ENCODE measurements at regions not wholly inside any gene's neighbourhood (a gene's known extent, or its start where the extent isn't known, plus 50 kb on each side); places are given as distances from the start of the nearest gene placed in this dataset.
"Not testable (repeated sequence)": the region's sequence is repeated elsewhere in the genome, so short reads cannot be mapped to it uniquely, and the experiment has no call there.

- no peak for DNase-seq (ENCODE audit: low read depth in 3 of 3)
Observed at GRCh38 chr2:163187119-163187518, 348.6 kb upstream of the KCNH7 start.

GRCh38 chr2:163185160-163185559, 346.6 kb upstream of the KCNH7 start:
- no peak for DNase-seq (ENCODE audit: low read depth in 3 of 3)

GRCh38 chr2:163182764-163183354, 344.3 kb upstream of the KCNH7 start:
- DNase-seq (ENCODE audit: low read depth in 3 of 3): no peak

DNA sequence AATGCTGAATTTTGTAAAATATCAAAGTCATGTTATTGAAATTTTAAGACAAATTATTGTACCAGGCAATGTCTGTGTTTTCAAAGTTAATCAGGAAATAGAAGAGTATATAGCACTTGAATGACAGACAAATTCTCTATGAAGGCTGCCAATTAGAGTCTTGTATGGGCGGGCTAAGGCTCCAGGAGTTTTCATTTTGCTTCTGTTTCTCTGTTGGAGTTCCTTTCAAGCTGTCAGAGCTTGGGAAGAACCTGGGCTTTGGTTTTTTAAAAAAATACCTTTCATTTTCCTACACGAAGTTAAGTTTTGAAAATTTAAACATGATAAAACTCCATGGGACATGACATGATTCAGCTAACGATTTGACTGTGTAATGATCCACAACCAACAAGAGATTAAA, 339.0 kb upstream of the KCNH7 start:
- DNase-seq (ENCODE audit: low read depth in 3 of 3): no peak

- no peak for DNase-seq (ENCODE audit: low read depth in 3 of 3)
Observed at GRCh38 chr2:163175294-163175693, 336.7 kb upstream of the KCNH7 start.

DNA sequence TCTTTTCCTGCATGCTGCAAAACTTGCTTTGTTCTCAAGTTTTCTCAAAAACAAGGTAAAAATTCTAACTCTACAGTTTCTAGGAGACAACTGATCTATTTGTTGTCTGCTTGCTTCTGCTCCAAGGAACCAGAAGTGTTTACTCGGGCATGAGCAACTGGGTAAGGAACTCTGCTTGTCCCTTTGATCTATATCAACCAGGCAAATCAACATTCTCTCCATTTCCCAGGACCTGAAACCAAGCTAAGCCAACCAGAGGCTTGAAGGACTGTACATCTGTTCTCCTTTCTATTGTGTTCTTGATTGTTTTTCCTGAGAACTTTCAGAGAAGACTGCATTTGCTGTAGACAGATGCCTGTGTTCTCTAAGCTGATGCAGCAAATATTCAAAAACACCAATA, 335.0 kb upstream of the KCNH7 start:
- DNase-seq (ENCODE audit: low read depth in 3 of 3): no peak

GRCh38 chr2:163171786-163172530, 333.4 kb upstream of the KCNH7 start:
- DNase-seq (ENCODE audit: low read depth in 3 of 3): no peak

DNA sequence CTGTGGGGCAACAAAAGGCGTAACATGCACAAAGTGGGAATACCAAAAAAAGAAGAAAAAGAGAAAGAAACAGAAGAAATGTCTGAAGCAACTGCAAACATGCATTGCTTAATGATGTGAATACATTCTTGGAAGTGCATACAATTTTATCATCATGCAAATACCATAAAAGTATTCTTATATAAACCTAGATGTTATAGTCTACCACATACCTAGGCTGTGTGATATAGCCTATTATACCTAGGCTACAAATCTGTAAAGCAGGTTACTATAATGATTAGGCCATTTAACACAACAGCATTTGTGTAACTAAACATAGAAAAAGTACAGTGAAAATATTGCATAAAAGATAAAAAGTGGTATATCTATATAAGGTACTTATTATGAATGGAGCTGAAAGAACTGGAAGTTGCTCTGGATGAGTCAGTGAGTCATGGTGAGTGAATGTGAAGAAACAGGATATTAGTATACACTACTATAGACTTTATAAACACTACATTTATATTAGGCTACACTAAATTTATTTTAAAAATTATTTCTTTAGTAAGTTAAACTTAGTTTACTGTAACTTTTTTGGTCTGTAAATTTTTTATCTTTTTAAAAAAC, 319.4 kb upstream of the KCNH7 start:
- DNase-seq (ENCODE audit: low read depth in 3 of 3): no peak

DNA sequence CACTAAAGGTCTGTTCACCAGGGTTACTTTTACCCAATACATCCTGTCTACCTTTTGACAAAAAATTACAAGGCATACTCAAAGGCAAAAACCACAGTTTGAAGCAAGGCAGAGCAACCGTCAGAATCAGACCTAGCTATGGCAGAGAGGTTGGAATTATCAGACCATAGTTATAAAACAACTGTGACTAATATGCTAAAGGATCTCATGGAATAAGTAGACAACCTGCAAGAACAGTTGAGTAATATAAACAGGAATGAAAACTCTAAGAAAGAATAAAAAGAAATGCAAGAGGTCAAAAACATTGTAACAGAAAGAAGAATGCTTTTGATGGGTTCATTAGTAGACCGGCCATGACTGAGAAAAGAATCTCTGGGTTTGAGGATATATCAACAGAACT, 318.8 kb upstream of the KCNH7 start:
- no peak for DNase-seq (ENCODE audit: low read depth in 3 of 3)

GRCh38 chr2:163155925-163156324, 317.4 kb upstream of the KCNH7 start:
- no peak for DNase-seq (ENCODE audit: low read depth in 3 of 3)

GRCh38 chr2:163155279-163155883, 316.8 kb upstream of the KCNH7 start:
- DNase-seq (ENCODE audit: low read depth in 3 of 3): no peak

GRCh38 chr2:163142618-163143017, 304.1 kb upstream of the KCNH7 start:
- no peak for DNase-seq (ENCODE audit: low read depth in 3 of 3)

DNA sequence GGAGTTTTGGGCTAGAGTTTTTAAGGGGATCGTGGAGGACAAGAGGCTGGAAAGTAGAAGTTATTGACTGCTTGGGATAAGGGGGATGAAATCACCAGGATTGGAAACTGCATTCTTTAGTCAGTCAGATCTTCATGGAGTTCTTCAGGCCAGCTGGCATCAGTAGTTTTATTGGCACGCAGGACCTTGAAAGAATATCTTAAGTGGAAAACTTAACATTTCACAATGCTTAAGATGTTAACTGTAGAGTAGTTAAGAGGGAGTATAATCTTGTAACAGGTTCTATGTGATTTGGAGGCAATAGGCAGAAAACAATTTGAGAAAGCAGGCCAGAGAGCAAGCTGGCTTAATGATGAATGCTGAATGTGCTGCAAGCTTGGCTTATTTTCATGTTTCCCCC, 300.4 kb upstream of the KCNH7 start:
- no peak for DNase-seq (ENCODE audit: low read depth in 3 of 3)

DNA sequence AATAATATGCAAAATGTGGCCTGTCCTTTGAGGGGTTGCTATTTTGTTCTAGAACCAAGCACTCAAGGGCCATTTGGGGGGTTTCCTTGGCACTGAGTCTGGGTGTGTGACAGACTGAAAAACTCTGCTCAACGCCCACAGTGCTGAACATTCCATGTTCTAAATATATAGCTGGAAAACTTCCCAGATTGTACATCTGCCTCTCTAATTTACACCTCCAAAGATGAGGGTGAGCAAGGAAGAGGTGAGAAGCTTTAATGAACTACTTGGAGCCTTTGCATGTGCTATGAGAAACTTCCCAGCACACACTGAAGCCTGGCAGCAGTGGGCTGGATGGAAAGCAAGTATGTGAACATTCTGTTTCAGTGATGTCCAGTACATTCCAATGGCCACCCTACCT, 296.7 kb upstream of the KCNH7 start:
- DNase-seq (ENCODE audit: low read depth in 3 of 3): no peak

- no peak for DNase-seq (ENCODE audit: low read depth in 3 of 3)
Observed at GRCh38 chr2:163133602-163134001, 295.0 kb upstream of the KCNH7 start.

GRCh38 chr2:163132850-163133249, 294.3 kb upstream of the KCNH7 start:
- DNase-seq (ENCODE audit: low read depth in 3 of 3): no peak

DNA sequence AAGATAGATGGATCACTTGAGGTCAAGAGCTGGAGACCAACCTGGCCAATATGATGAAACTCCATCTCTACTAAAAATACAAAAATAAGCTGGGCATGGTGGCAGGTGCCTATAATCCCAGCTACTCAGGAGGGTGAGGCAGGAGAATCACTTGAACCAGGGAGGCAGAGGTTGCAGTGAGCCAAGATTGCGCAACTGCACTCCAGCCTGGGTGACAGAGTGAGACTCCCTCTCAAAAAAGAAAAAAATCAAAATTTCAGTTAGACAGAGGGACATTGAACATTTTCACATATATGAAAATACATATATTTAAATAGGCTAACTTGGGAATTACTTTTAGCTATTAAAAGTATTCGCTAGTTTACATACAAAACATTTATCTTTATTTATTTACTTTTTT, 293.6 kb upstream of the KCNH7 start:
- not testable (repeated sequence) for DNase-seq (ENCODE audit: low read depth in 3 of 3)

DNA sequence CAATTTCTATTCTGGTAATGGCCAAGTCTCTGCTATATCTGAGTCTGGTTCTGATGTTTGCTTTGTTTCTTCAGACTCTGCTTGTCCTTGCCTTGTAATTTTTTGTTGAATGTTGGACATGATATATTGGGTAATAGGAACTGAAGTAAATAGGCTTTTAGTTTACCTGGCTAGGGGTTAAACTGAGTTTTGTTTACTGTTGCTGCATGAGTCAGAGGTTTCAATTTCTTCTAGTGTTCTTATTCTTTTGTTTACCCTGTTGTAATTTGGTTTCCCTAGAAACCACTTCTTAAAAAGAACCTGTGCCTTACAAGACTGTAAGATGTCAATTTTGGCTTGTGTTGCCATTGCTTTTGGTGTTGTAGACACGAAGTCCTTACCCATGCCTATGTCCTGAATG, 285.0 kb upstream of the KCNH7 start:
- DNase-seq (ENCODE audit: low read depth in 3 of 3): no peak

- no peak for DNase-seq (ENCODE audit: low read depth in 3 of 3)
Observed at GRCh38 chr2:163122257-163122656, 283.7 kb upstream of the KCNH7 start.

DNA sequence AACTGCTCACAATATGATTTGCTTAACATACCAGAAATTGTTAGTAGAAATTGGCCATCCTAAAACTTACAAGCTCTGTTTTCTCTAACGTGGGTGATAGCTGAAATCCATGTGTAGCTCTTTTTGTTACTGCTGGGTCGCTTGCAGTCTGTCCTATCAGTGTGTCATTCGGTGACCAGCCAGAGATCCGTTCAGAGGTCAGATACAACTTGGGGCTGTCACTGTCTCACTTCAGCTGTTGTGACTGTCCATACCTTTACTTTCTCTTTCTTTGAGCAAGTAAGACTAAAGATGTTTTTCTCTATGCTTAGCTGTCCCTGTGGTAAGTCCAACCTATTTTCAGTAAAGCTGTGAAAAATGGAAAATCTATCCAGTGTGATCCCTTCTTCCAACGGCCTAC, 282.9 kb upstream of the KCNH7 start:
- no peak for DNase-seq (ENCODE audit: low read depth in 3 of 3)

- no peak for DNase-seq (ENCODE audit: low read depth in 3 of 3)
Observed at GRCh38 chr2:163119966-163120365, 281.4 kb upstream of the KCNH7 start.

GRCh38 chr2:163086940-163087339, 248.4 kb upstream of the KCNH7 start:
- DNase-seq (ENCODE audit: low read depth in 3 of 3): no peak

Data from stimulated activated CD4-positive, alpha-beta T cell treated with anti-CD3 and anti-CD28 coated beads, TNF-alpha, amount 100 ng/mL, for 48 hours (primary cell).